Peyer's patch (tissue), 4 donors: ENCODE measurements at regions not wholly inside any gene's neighbourhood (a gene's known extent, or its start where the extent isn't known, plus 50 kb on each side); places are given as distances from the start of the nearest gene placed in this dataset.

ENCODE experiments used
- DNase-seq, 3 donors: peaks; one replicate each; pipeline ENCODE4 v3.0.0-alpha.2; 2017 to 2019
- H3K27ac ChIP-seq, 4 donors: fragments of 200-600 bp; sonication (generic); one replicate each; pipeline ENCODE4 v1.5.1; 2016 to 2019
- H3K27me3 ChIP-seq, 2 donors: fragments of 200-600 bp; sonication (generic); one replicate each; pipeline ENCODE4 v1.5.1; 2019
- H3K36me3 ChIP-seq, 3 donors: fragments of 200-600 bp; sonication (generic); one replicate each; pipeline ENCODE4 v1.5.1; 2016 to 2019
- H3K4me1 ChIP-seq, 4 donors: fragments of 200-600 bp; sonication (generic); one replicate each; pipeline ENCODE4 v1.5.1; 2016 to 2019
- H3K4me3 ChIP-seq, 4 donors: fragments of 200-600 bp; sonication (generic); 1 replicate in 3 of 4; 2 replicates in 1 of 4; pipeline ENCODE4 v1.5.1; 2016 to 2019; ENCODE audit warnings: mild to moderate bottlenecking in 1 of 4
- H3K9me3 ChIP-seq, 4 donors: fragments of 200-600 bp; sonication (generic); one replicate each; pipeline ENCODE4 v1.5.1; 2016 to 2019; ENCODE audit warnings: mild to moderate bottlenecking in 1 of 4
- CTCF ChIP-seq, 6 experiments: fragments of 450-650 bp in 4 of 6; fragments of 200-600 bp in 2 of 6; sonication (generic) in 1 of 6; IDR thresholded peaks; one replicate each; pipeline ENCODE4 v1.5.1; 2017 to 2019; ENCODE audit warnings: antibody characterized with exemption in 6 of 6, mild to moderate bottlenecking in 3 of 6, moderate library complexity in 1 of 6
- POLR2A ChIP-seq, 2 donors: fragments of 450-650 bp; IDR thresholded peaks; one replicate each; pipeline ENCODE4 v1.5.1; 2017; ENCODE audit warnings: antibody characterized with exemption in 2 of 2, mild to moderate bottlenecking in 2 of 2, moderate library complexity in 2 of 2

DNA sequence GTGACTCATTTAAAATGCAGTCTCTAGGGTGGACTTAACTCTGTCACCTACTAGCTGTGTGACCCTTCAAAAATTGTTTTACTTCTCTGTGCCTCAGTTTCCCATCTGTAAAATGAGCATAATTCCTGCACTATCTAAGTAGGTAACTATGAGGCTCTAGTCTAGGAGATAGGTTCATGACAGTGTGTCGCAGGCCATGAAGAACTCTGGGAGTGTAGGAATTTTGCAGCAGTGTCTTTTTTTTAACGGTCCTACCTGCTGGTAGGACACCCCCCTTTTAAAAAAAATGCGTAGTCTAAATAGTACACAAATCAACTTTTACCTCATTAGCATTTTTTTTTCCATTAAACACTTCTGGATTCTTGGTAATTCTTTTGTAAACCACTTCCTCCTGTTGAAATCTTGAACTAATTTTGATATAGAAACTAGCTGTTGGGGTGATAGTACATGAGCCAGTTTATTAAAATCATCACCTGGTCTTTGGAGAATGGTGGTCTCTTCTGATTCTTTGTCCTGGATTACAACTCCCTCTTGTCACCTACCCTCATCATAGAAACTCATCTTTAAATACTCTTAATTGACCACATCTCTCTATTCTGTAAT is 86.0 kb upstream of the SLC38A2 start:
- TF ChIP-seq POLR2A (IDR thresholded peaks at IDR 0.05) = no peak
- TF ChIP-seq CTCF (IDR thresholded peaks at IDR 0.05) = no peak
- Histone ChIP-seq H3K4me3 (no peak overlapping the region), H3K36me3 (no peaks in the 10 kb centered on the region), H3K4me1 (peaks cover 0 to 26% (median 16%) of the 10 kb centered on the region in 4 donors), H3K27ac (peak overlapping the region in 2 of 4 donors; percentile 21 to 32), H3K27me3 (no peaks in the 10 kb centered on the region), H3K9me3 (no peaks in the 10 kb centered on the region)
- no peak for DNase-seq

DNA sequence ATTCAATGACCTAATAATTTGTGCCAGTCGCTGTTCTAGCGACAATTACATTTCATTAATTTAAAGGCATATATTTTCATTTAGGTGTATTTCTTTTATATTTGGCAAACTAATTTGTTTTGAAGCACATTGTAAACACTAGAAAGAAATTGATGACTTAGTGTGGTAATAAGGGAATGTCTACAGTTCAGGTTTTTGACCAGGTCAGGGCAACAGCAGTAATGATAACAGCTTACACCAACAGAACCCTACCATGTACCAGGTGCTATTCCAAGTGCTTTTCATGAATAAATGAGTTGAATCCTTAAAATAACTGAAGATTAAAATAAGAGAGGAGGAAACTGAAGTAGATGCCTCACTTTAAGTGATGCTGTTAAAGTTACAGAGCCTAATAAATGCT is 85.4 kb upstream of the SLC38A2 start:
- Histone ChIP-seq H3K4me1 (peaks cover 0 to 26% (median 16%) of the 10 kb centered on the region in 4 donors), H3K27ac (no peak overlapping the region), H3K9me3 (no peaks in the 10 kb centered on the region), H3K4me3 (no peak overlapping the region), H3K36me3 (no peaks in the 10 kb centered on the region), H3K27me3 (no peaks in the 10 kb centered on the region)
- no peak for DNase-seq
- no peak for TF ChIP-seq POLR2A (IDR thresholded peaks at IDR 0.05)
- TF ChIP-seq CTCF (IDR thresholded peaks at IDR 0.05) = no peak

GRCh38 chr12:46456356-46457334 is 84.1 kb upstream of the SLC38A2 start:
- Histone ChIP-seq H3K27ac (no peak overlapping the region), H3K27me3 (no peaks in the 10 kb centered on the region), H3K9me3 (no peaks in the 10 kb centered on the region), H3K4me3 (no peak overlapping the region), H3K36me3 (no peaks in the 10 kb centered on the region), H3K4me1 (peaks cover 0 to 26% (median 16%) of the 10 kb centered on the region in 4 donors)
- TF ChIP-seq CTCF (IDR thresholded peaks at IDR 0.05) (no peak), POLR2A (IDR thresholded peaks at IDR 0.05) (no peak)
- no peak for DNase-seq

- Histone ChIP-seq H3K27ac (no peak overlapping the region), H3K4me3 (no peak overlapping the region), H3K4me1 (peaks cover 0 to 18% (median 15%) of the 10 kb centered on the region in 4 donors), H3K9me3 (no peaks in the 10 kb centered on the region), H3K27me3 (no peaks in the 10 kb centered on the region), H3K36me3 (no peaks in the 10 kb centered on the region)
- TF ChIP-seq POLR2A (IDR thresholded peaks at IDR 0.05) (no peak), CTCF (IDR thresholded peaks at IDR 0.05) (no peak)
- no peak for DNase-seq
These were observed 83.2 kb upstream of the SLC38A2 start for GRCh38 chr12:46455648-46456352.

DNA sequence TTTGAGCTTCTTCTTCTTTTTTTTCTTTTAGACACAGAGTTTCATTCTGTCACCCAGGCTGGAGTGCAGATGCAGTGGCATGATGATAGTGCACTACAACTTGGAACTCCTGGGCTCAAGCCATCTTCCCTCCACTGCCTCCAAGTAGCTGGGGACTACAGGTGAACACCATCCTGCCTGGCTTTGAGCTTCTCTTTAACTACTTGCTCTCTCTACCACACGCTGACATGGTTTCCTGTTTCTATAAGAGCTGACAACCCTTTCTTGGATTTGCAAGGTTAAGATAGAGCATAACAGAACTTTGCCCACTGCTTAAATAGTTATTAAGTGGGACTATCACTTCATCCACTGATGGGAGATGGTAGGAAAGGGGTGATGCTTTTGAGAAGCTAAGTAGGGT is 82.4 kb upstream of the SLC38A2 start:
- DNase-seq = no peak
- no peaks in the 10 kb centered on the region for H3K9me3 ChIP-seq
- H3K4me3 ChIP-seq = no peak overlapping the region
- no peak overlapping the region for H3K27ac ChIP-seq
- H3K27me3 ChIP-seq = no peaks in the 10 kb centered on the region
- H3K36me3 ChIP-seq = no peaks in the 10 kb centered on the region
- TF ChIP-seq POLR2A (IDR thresholded peaks at IDR 0.05) = no peak
- TF ChIP-seq CTCF (IDR thresholded peaks at IDR 0.05) = no peak
- H3K4me1 ChIP-seq = peaks cover 0 to 18% (median 8%) of the 10 kb centered on the region in 4 donors
